RWPE1 (cell line): ENCODE measurements at regions not wholly inside any gene's neighbourhood (a gene's known extent, or its start where the extent isn't known, plus 50 kb on each side); places are given as distances from the start of the nearest gene placed in this dataset.

Experiments
- CTCF ChIA-PET: fragments of 350-600 bp; sonication (Branson Sonifier 250); formaldehyde crosslinking; extraction: SDS; loops from one replicate; lab custom pipeline; 2021; lab: Yijun Ruan, JAX
- POLR2A ChIA-PET: fragments of 400-600 bp; formaldehyde crosslinking; extraction: SDS; loops from one replicate; lab custom pipeline; 2020; ENCODE audit warnings: antibody characterized with exemption; ENCODE audit not compliant: low non-redundant PET; lab: Yijun Ruan, JAX
- DNase-seq: peaks from one replicate; pipeline ENCODE4 v3.0.0; 2012; ENCODE audit warnings: low spot score
- H3K27ac ChIP-seq: fragments of 450-650 bp; 2 replicates; pipeline ENCODE4 v1.5.1; 2017
- CTCF ChIP-seq: fragments of 450-650 bp; conservative IDR thresholded peaks from 2 replicates; pipeline ENCODE4 v1.5.1; 2017; ENCODE audit warnings: low read depth, mild to moderate bottlenecking

GRCh38 chr12:98179151-98179550 is 336.2 kb upstream of the TMPO start:
- ChIA-PET CTCF (no interaction called here), POLR2A (no interaction called here)
- TF ChIP-seq CTCF: no peak
- no peak for DNase-seq
- H3K27ac ChIP-seq: no peak overlapping the region

- no peak for DNase-seq
- ChIA-PET CTCF (no interaction called here), POLR2A (no interaction called here)
- no peak for TF ChIP-seq CTCF
- H3K27ac ChIP-seq: no peak overlapping the region
These were observed 334.8 kb upstream of the TMPO start for GRCh38 chr12:98180603-98181002.

- no peak for DNase-seq
- CTCF ChIA-PET: no interaction called here
- TF ChIP-seq CTCF: no peak
- POLR2A ChIA-PET: no interaction called here
- no peak overlapping the region for H3K27ac ChIP-seq
These were observed 332.6 kb upstream of the TMPO start for GRCh38 chr12:98182821-98183220.

- ChIA-PET POLR2A (no interaction called here), CTCF (no interaction called here)
- DNase-seq: no peak
- H3K27ac ChIP-seq: no peak overlapping the region
- TF ChIP-seq CTCF: no peak
These were observed 329.8 kb upstream of the TMPO start for GRCh38 chr12:98185606-98186005.

- POLR2A ChIA-PET: no interaction called here
These were observed 326.7 kb upstream of the TMPO start for GRCh38 chr12:98188650-98189077.

GRCh38 chr12:98194591-98194990 is 320.8 kb upstream of the TMPO start:
- no peak overlapping the region for H3K27ac ChIP-seq
- no peak for DNase-seq
- no peak for TF ChIP-seq CTCF
- POLR2A ChIA-PET: interaction anchor here (0.7 kb wide), 1 partner anchor 13 kb away, joined by 3 read pairs; no protein-coding TSS in a partner anchor
- CTCF ChIA-PET: interaction anchor here (0.7 kb wide), 2 partner anchors 86 to 317 kb away, joined by 3 to 5 read pairs; no protein-coding TSS in a partner anchor

More at GRCh38 chr12:98188650-98189077, 326.7 kb upstream of the TMPO start:
- no peak for TF ChIP-seq CTCF
- CTCF ChIA-PET: no interaction called here
- no peak for DNase-seq
- H3K27ac ChIP-seq: no peak overlapping the region
